Esophagus muscularis mucosa (tissue), 4 donors: ENCODE measurements at regions not wholly inside any gene's neighbourhood (a gene's known extent, or its start where the extent isn't known, plus 50 kb on each side); places are given as distances from the start of the nearest gene placed in this dataset.

Experiments
- DNase-seq: peaks from one replicate; pipeline ENCODE4 v3.0.0-alpha.2; 2017; ENCODE audit errors: extremely low spot score
- H3K27ac ChIP-seq, 4 donors: fragments of 200-600 bp; sonication (generic); replicated peaks in 1 of 4; 1 replicate in 3 of 4; 2 replicates in 1 of 4; pipeline ENCODE4 v1.5.1; 2016 to 2019; ENCODE audit warnings: mild to moderate bottlenecking in 1 of 4
- H3K27me3 ChIP-seq, 4 donors: fragments of 200-600 bp; sonication (generic); one replicate each; pipeline versions ENCODE4 v1.5.1 to v1.6.0; 2016 to 2019
- H3K36me3 ChIP-seq, 4 donors: fragments of 200-600 bp; sonication (generic); one replicate each; pipeline ENCODE4 v1.5.1; 2016 to 2019
- H3K4me1 ChIP-seq, 4 donors: fragments of 200-600 bp; sonication (generic); one replicate each; pipeline ENCODE4 v1.5.1; 2016 to 2019
- H3K4me3 ChIP-seq, 4 donors: fragments of 200-600 bp; sonication (generic); 1 replicate in 2 of 4; 2 replicates in 2 of 4; pipeline ENCODE4 v1.5.1; 2016 to 2019; ENCODE audit warnings: mild to moderate bottlenecking in 4 of 4, moderate library complexity in 1 of 4
- H3K9me3 ChIP-seq, 4 donors: fragments of 200-600 bp; sonication (generic); 1 replicate in 3 of 4; 2 replicates in 1 of 4; pipeline ENCODE4 v1.5.1; 2016 to 2019
- EP300 ChIP-seq: sonication (generic); formaldehyde crosslinking; IDR thresholded peaks from one replicate; pipeline ENCODE4 v1.6.1; 2017; ENCODE audit warnings: antibody characterized with exemption
- POLR2A ChIP-seq: fragments of 450-650 bp; IDR thresholded peaks from one replicate; pipeline ENCODE4 v1.6.1; 2017; ENCODE audit warnings: antibody characterized with exemption, moderate library complexity, mild to moderate bottlenecking, low read depth
- POLR2AphosphoS5 ChIP-seq, 2 donors: sonication (generic); formaldehyde crosslinking; IDR thresholded peaks; one replicate each; pipeline ENCODE4 v1.6.1; 2017; ENCODE audit warnings: antibody characterized with exemption in 2 of 2
- WGBS: methylation state at CpG from one replicate; pipeline ENCODE4 v1.1.5; 2018; 5-methylcytosine and 5-hydroxymethylcytosine counted together
- intact Hi-C: fragments of 100-400 bp; cut with DNase I; formaldehyde crosslinking; loops from one replicate; pipeline ENCODE4 v1.15.1; 2023
- TF ChIP-seq, protein P1 (sequence below), 3 experiments: fragments of 200-600 bp in 2 of 3; fragments of 450-650 bp in 1 of 3; sonication (generic) in 2 of 3; IDR thresholded peaks; one replicate each; pipeline ENCODE4 v1.5.1; 2017 to 2019; ENCODE audit warnings: antibody characterized with exemption in 3 of 3, mild to moderate bottlenecking in 2 of 3, moderate library complexity in 1 of 3

- TF ChIP-seq POLR2AphosphoS5 (IDR thresholded peaks at IDR 0.05) (no peak), EP300 (no peak), POLR2A (no peak)
- TF ChIP-seq, protein P1, sequence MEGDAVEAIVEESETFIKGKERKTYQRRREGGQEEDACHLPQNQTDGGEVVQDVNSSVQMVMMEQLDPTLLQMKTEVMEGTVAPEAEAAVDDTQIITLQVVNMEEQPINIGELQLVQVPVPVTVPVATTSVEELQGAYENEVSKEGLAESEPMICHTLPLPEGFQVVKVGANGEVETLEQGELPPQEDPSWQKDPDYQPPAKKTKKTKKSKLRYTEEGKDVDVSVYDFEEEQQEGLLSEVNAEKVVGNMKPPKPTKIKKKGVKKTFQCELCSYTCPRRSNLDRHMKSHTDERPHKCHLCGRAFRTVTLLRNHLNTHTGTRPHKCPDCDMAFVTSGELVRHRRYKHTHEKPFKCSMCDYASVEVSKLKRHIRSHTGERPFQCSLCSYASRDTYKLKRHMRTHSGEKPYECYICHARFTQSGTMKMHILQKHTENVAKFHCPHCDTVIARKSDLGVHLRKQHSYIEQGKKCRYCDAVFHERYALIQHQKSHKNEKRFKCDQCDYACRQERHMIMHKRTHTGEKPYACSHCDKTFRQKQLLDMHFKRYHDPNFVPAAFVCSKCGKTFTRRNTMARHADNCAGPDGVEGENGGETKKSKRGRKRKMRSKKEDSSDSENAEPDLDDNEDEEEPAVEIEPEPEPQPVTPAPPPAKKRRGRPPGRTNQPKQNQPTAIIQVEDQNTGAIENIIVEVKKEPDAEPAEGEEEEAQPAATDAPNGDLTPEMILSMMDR (IDR thresholded peaks at IDR 0.05), result no peak
- no peaks in the 10 kb centered on the region for H3K36me3 ChIP-seq
- H3K4me1 ChIP-seq, result no peaks in the 10 kb centered on the region
- no peak for DNase-seq
- H3K27ac ChIP-seq, result no peak overlapping the region
- WGBS, result 95% methylated on average over 2 of the region's 2 CpGs
- intact Hi-C loops, result loop anchor here (10.0 kb wide), 1 partner anchor 1140 kb away; no protein-coding TSS in a partner anchor
- no peaks in the 10 kb centered on the region for H3K9me3 ChIP-seq
- H3K4me3 ChIP-seq, result no peak overlapping the region
- no peaks in the 10 kb centered on the region for H3K27me3 ChIP-seq
Observed at GRCh38 chr1:68594851-68595250, 98.0 kb upstream of the DEPDC1 start.

- Histone ChIP-seq H3K4me3 (peak overlapping the region in 2 of 4 donors; percentile 28 to 35), H3K9me3 (no peaks in the 10 kb centered on the region), H3K4me1 (peaks cover 0 to 5% (median 0%) of the 10 kb centered on the region in 4 donors), H3K36me3 (no peaks in the 10 kb centered on the region), H3K27ac (no peak overlapping the region), H3K27me3 (no peaks in the 10 kb centered on the region)
- WGBS, result 46% methylated on average over 5 of the region's 5 CpGs
- no peak for DNase-seq
- TF ChIP-seq, protein P1 (IDR thresholded peaks at IDR 0.05), result peak; percentile 57 to 62 (median 61)
- no peak for TF ChIP-seq EP300
- intact Hi-C loops, result no loop called here
Observed at GRCh38 chr1:68600049-68600661, 103.3 kb upstream of the DEPDC1 start.

DNA sequence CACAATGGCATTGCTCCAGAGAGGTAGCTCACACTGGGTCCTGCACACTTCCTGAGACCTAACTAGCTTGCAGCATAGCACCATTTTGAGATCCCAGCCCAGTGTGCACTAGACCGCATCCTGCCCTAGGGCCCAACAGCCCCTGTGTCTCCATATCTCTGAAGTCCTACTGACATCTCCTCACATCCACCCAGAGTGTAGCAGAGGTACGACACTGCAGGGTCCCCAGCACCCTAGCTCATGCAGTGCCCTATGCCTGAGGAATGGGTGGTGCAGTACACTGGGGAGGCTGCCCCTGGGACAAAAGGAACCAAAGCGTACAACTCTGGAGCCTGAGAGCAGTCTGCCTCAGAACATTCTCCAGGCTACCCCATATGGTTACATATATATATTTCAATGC, 111.4 kb upstream of the DEPDC1 start:
- Histone ChIP-seq H3K27ac (no peak overlapping the region), H3K9me3 (peaks cover 0 to 14% (median 6%) of the 10 kb centered on the region in 4 donors), H3K4me3 (no peak overlapping the region), H3K36me3 (no peaks in the 10 kb centered on the region), H3K4me1 (no peaks in the 10 kb centered on the region), H3K27me3 (no peaks in the 10 kb centered on the region)
- TF ChIP-seq, protein P1 (IDR thresholded peaks at IDR 0.05), result no peak
- no peak for TF ChIP-seq POLR2AphosphoS5 (IDR thresholded peaks at IDR 0.05)
- TF ChIP-seq EP300, result no peak
- WGBS, result 100% methylated on average over 1 of the region's 3 CpGs
- no peak for DNase-seq
- intact Hi-C loops, result no loop called here

- H3K4me3 ChIP-seq, result no peak overlapping the region
- H3K36me3 ChIP-seq, result no peaks in the 10 kb centered on the region
- TF ChIP-seq POLR2A (no peak), EP300 (no peak), POLR2AphosphoS5 (IDR thresholded peaks at IDR 0.05) (no peak)
- TF ChIP-seq, protein P1 (IDR thresholded peaks at IDR 0.05), result no peak
- WGBS, result 87% methylated on average over 4 of the region's 4 CpGs
- H3K9me3 ChIP-seq, result peaks cover 0 to 15% (median 6%) of the 10 kb centered on the region in 4 donors
- intact Hi-C loops, result no loop called here
- H3K4me1 ChIP-seq, result no peaks in the 10 kb centered on the region
- H3K27me3 ChIP-seq, result no peaks in the 10 kb centered on the region
- DNase-seq, result no peak
- no peak overlapping the region for H3K27ac ChIP-seq
Observed at GRCh38 chr1:68615312-68615711, 118.4 kb upstream of the DEPDC1 start.

- intact Hi-C loops, result no loop called here
- no peaks in the 10 kb centered on the region for H3K4me1 ChIP-seq
- no peaks in the 10 kb centered on the region for H3K36me3 ChIP-seq
- no peak overlapping the region for H3K27ac ChIP-seq
- no peaks in the 10 kb centered on the region for H3K27me3 ChIP-seq
- H3K9me3 ChIP-seq, result peaks cover 0 to 5% (median 0%) of the 10 kb centered on the region in 4 donors
- WGBS, result 53% methylated on average over 1 of the region's 1 CpG
- TF ChIP-seq, protein P1 (IDR thresholded peaks at IDR 0.05), result no peak
- no peak for TF ChIP-seq EP300
- TF ChIP-seq POLR2AphosphoS5 (IDR thresholded peaks at IDR 0.05), result no peak
- no peak for TF ChIP-seq POLR2A
- no peak overlapping the region for H3K4me3 ChIP-seq
- no peak for DNase-seq
Observed at GRCh38 chr1:68617942-68618341, 121.1 kb upstream of the DEPDC1 start.
